H9 (cell line): ENCODE measurements at regions not wholly inside any gene's neighbourhood (a gene's known extent, or its start where the extent isn't known, plus 50 kb on each side); places are given as distances from the start of the nearest gene placed in this dataset.

Experiments used
- DNase-seq: peaks from one replicate; pipeline ENCODE4 v3.0.0-alpha.2; 2017
- H2AFZ ChIP-seq: one replicate; pipeline ENCODE4 v1.6.1; 2013; ENCODE audit warnings: mild to moderate bottlenecking, low read length, control low read depth, moderate library complexity
- H2AK5ac ChIP-seq: 2 replicates; pipeline ENCODE4 v1.6.1; 2013; ENCODE audit warnings: low read length, control low read depth, mixed read lengths; ENCODE audit not compliant: insufficient read length
- H2BK120ac ChIP-seq: one replicate; pipeline ENCODE4 v1.6.1; 2013; ENCODE audit warnings: low read depth, mild to moderate bottlenecking, low read length, control low read depth, inconsistent platforms; ENCODE audit not compliant: poor library complexity, severe bottlenecking
- H2BK12ac ChIP-seq: 2 replicates; pipeline ENCODE4 v1.6.1; 2013; ENCODE audit warnings: low read length, control low read depth, mixed read lengths, low read depth; ENCODE audit not compliant: insufficient read length
- H2BK15ac ChIP-seq: 2 replicates; pipeline ENCODE4 v1.6.1; 2013; ENCODE audit warnings: low read depth, low read length, control low read depth
- H2BK20ac ChIP-seq: one replicate; pipeline ENCODE4 v1.6.1; 2013; ENCODE audit warnings: low read depth, mild to moderate bottlenecking, low read length, control low read depth, inconsistent platforms; ENCODE audit not compliant: poor library complexity, severe bottlenecking
- H2BK5ac ChIP-seq: 2 replicates; pipeline ENCODE4 v1.6.1; 2013; ENCODE audit warnings: low read length, control low read depth, mixed read lengths; ENCODE audit not compliant: insufficient read length
- H3K14ac ChIP-seq: 2 replicates; pipeline ENCODE4 v1.6.1; 2013; ENCODE audit warnings: low read length, control low read depth; ENCODE audit not compliant: insufficient read depth
- H3K18ac ChIP-seq: 2 replicates; pipeline ENCODE4 v1.6.1; 2013; ENCODE audit warnings: low read depth, mild to moderate bottlenecking, mixed read lengths, low read length, control low read depth; ENCODE audit not compliant: insufficient read length
- H3K23ac ChIP-seq: 2 replicates; pipeline ENCODE4 v1.6.1; 2013; ENCODE audit warnings: low read length, control low read depth, mixed read lengths, low read depth; ENCODE audit not compliant: insufficient read length
- H3K23me2 ChIP-seq: 2 replicates; pipeline ENCODE4 v1.6.1; 2013; ENCODE audit warnings: low read depth, mild to moderate bottlenecking, mixed read lengths, low read length, control low read depth; ENCODE audit not compliant: insufficient read length, poor library complexity, severe bottlenecking
- H3K27ac ChIP-seq: 2 replicates; pipeline ENCODE4 v1.5.1; 2013; ENCODE audit warnings: low read length, control low read depth, mixed read lengths, low read depth; ENCODE audit not compliant: insufficient read length
- H3K27me3 ChIP-seq: 2 replicates; pipeline ENCODE4 v1.6.1; 2013; ENCODE audit warnings: low read length, control low read depth, inconsistent platforms; ENCODE audit not compliant: insufficient read depth
- H3K4ac ChIP-seq: 2 replicates; pipeline ENCODE4 v1.6.1; 2013; ENCODE audit warnings: low read depth, mild to moderate bottlenecking, control low read depth, inconsistent platforms, low read length, moderate library complexity
- H3K4me1 ChIP-seq: 2 replicates; pipeline ENCODE4 v1.6.1; 2013; ENCODE audit warnings: low read length, control low read depth, inconsistent platforms; ENCODE audit not compliant: insufficient read depth
- H3K4me2 ChIP-seq: 2 replicates; pipeline ENCODE4 v1.6.1; 2013; ENCODE audit warnings: low read length, control low read depth, mixed read lengths; ENCODE audit not compliant: insufficient read length, insufficient read depth
- H3K56ac ChIP-seq: 2 replicates; pipeline ENCODE4 v1.6.1; 2013; ENCODE audit warnings: low read depth, mild to moderate bottlenecking, mixed read lengths, low read length, control low read depth; ENCODE audit not compliant: insufficient read length
- H3K79me1 ChIP-seq: 2 replicates; pipeline ENCODE4 v1.6.1; 2013; ENCODE audit warnings: low read depth, mild to moderate bottlenecking, moderate library complexity, low read length, control low read depth, inconsistent platforms; ENCODE audit not compliant: insufficient read depth, poor library complexity, severe bottlenecking
- H3K79me2 ChIP-seq: 2 replicates; pipeline ENCODE4 v1.6.1; 2013; ENCODE audit warnings: low read length, control low read depth, inconsistent platforms; ENCODE audit not compliant: insufficient read depth
- H3K9ac ChIP-seq: 2 replicates; pipeline ENCODE4 v1.6.1; 2013; ENCODE audit warnings: low read length, control low read depth, mixed read lengths; ENCODE audit not compliant: insufficient read length; ENCODE audit errors: extremely low read depth
- H3K9me3 ChIP-seq: one replicate; pipeline ENCODE4 v1.6.1; 2013; ENCODE audit warnings: low read depth, low read length, inconsistent platforms; ENCODE audit not compliant: control insufficient read depth
- H3T11ph ChIP-seq: one replicate; pipeline ENCODE4 v1.6.1; 2013; ENCODE audit warnings: mild to moderate bottlenecking, low read length, control low read depth, inconsistent platforms
- H4K20me1 ChIP-seq: one replicate; pipeline ENCODE4 v1.6.1; 2013; ENCODE audit not compliant: control insufficient read depth, insufficient read length, insufficient read depth
- H4K5ac ChIP-seq: 2 replicates; pipeline ENCODE4 v1.6.1; 2013; ENCODE audit warnings: low read depth, mild to moderate bottlenecking, mixed read lengths, low read length, control low read depth; ENCODE audit not compliant: insufficient read length
- H4K8ac ChIP-seq: replicated peaks from 2 replicates; pipeline ENCODE4 v1.6.1; 2013; ENCODE audit warnings: low read length, control low read depth, mixed read lengths, low read depth; ENCODE audit not compliant: insufficient read length
- H4K91ac ChIP-seq: 2 replicates; pipeline ENCODE4 v1.6.1; 2013; ENCODE audit warnings: low read depth, mild to moderate bottlenecking, moderate library complexity, mixed read lengths, low read length, control low read depth; ENCODE audit not compliant: insufficient read length
- H3K27ac Mint-ChIP-seq, 3 experiments: 2 replicates in 2 of 3; 3 replicates in 1 of 3; pipeline ENCODE4 v1.8.0; 2020 to 2021; ENCODE audit warnings: mixed read lengths in 3 of 3, mild to moderate bottlenecking in 1 of 3, moderate library complexity in 1 of 3
- H3K27me3 Mint-ChIP-seq: 2 replicates; pipeline ENCODE4 v1.8.0; 2021; ENCODE audit warnings: low read depth, mild to moderate bottlenecking, moderate library complexity, mixed read lengths
- H3K36me3 Mint-ChIP-seq, 3 experiments: 2 replicates in 2 of 3; 3 replicates in 1 of 3; pipeline ENCODE4 v1.8.0; 2020 to 2021; ENCODE audit warnings: low read depth in 3 of 3, mixed read lengths in 3 of 3; ENCODE audit not compliant: insufficient read depth in 1 of 3
- H3K4me1 Mint-ChIP-seq, 2 experiments: 2 replicates each; pipeline ENCODE4 v1.8.0; 2020; ENCODE audit warnings: mixed read lengths in 2 of 2
- H3K4me3 Mint-ChIP-seq, 2 experiments: 2 replicates in 1 of 2; 3 replicates in 1 of 2; pipeline ENCODE4 v1.8.0; 2020 to 2021; ENCODE audit warnings: mild to moderate bottlenecking in 2 of 2, mixed read lengths in 2 of 2, moderate library complexity in 1 of 2
- H3K9me3 Mint-ChIP-seq, 2 experiments: 2 replicates in 1 of 2; 3 replicates in 1 of 2; pipeline ENCODE4 v1.8.0; 2020; ENCODE audit warnings: mild to moderate bottlenecking in 2 of 2, mixed read lengths in 2 of 2, moderate library complexity in 1 of 2
- CTCF ChIP-seq: fragments of 200-600 bp; sonication (generic); conservative IDR thresholded peaks from 3 replicates; pipeline ENCODE4 v1.8.0; 2021; ENCODE audit warnings: antibody characterized with exemption, mild to moderate bottlenecking
- WGBS: extraction: QIAGEN DNeasy Blood & Tissue Kit; methylation state at CpG from one replicate; pipeline ENCODE4 v1.1.7; 2013; ENCODE audit warnings: missing lambda C conversion rate, low lambda C conversion rate, mixed read lengths; ENCODE audit not compliant: insufficient read length; ENCODE audit errors: extremely low coverage; 5-methylcytosine and 5-hydroxymethylcytosine counted together

GRCh38 chr17:17415006-17415405, 61.8 kb upstream of the MED9 start:
- H3K4me2 ChIP-seq = no peak overlapping the region
- no peaks in the 10 kb centered on the region for H4K20me1 ChIP-seq
- no CpG with 5 or more reads among the region's 3 CpGs for WGBS
- H3K56ac ChIP-seq = no peak overlapping the region
- H3K27me3 ChIP-seq = no peaks in the 10 kb centered on the region; the same call in 1 of the 2 replicates
- no peak overlapping the region for H3K23ac ChIP-seq
- no peak overlapping the region for H4K91ac ChIP-seq
- H3K4me1 ChIP-seq = no peaks in the 10 kb centered on the region
- H2BK20ac ChIP-seq = no peak overlapping the region
- no peak overlapping the region for H2AK5ac ChIP-seq
- no peaks in the 10 kb centered on the region for H3K79me1 ChIP-seq
- Mint-ChIP-seq H3K4me3 (no peak overlapping the region), H3K27me3 (peaks cover 14% of the 10 kb centered on the region), H3K36me3 (peaks cover 2 to 9% (median 5%) of the 10 kb centered on the region in 3 experiments; a peak in 4 of 7 replicates), H3K27ac (no peak overlapping the region), H3K4me1 (peaks cover 6 to 7% of the 10 kb centered on the region in 2 experiments), H3K9me3 (peaks cover 3 to 6% of the 10 kb centered on the region in 2 experiments; a peak in 3 of 5 replicates)
- no peaks in the 10 kb centered on the region for H3K79me2 ChIP-seq
- H2AFZ ChIP-seq = no peak overlapping the region
- H2BK15ac ChIP-seq = no peak overlapping the region
- H3K9ac ChIP-seq = no peak overlapping the region
- H3K4ac ChIP-seq = no peak overlapping the region
- H3K9me3 ChIP-seq = no peaks in the 10 kb centered on the region
- H3T11ph ChIP-seq = no peak overlapping the region
- H4K8ac ChIP-seq = no peak overlapping the region
- no peak overlapping the region for H4K5ac ChIP-seq
- no peaks in the 10 kb centered on the region for H3K23me2 ChIP-seq
- no peak overlapping the region for H3K18ac ChIP-seq
- TF ChIP-seq CTCF = no peak
- H2BK5ac ChIP-seq = no peak overlapping the region
- no peak overlapping the region for H3K27ac ChIP-seq
- DNase-seq = no peak
- H2BK12ac ChIP-seq = no peak overlapping the region
- no peak overlapping the region for H2BK120ac ChIP-seq
- no peak overlapping the region for H3K14ac ChIP-seq
